Fibroblast of skin of right quadriceps (primary cell): ENCODE measurements at regions not wholly inside any gene's neighbourhood (a gene's known extent, or its start where the extent isn't known, plus 50 kb on each side); places are given as distances from the start of the nearest gene placed in this dataset.

Source experiments
- DNase-seq: peaks from one replicate; pipeline ENCODE4 v3.0.0-alpha.2; 2013

DNA sequence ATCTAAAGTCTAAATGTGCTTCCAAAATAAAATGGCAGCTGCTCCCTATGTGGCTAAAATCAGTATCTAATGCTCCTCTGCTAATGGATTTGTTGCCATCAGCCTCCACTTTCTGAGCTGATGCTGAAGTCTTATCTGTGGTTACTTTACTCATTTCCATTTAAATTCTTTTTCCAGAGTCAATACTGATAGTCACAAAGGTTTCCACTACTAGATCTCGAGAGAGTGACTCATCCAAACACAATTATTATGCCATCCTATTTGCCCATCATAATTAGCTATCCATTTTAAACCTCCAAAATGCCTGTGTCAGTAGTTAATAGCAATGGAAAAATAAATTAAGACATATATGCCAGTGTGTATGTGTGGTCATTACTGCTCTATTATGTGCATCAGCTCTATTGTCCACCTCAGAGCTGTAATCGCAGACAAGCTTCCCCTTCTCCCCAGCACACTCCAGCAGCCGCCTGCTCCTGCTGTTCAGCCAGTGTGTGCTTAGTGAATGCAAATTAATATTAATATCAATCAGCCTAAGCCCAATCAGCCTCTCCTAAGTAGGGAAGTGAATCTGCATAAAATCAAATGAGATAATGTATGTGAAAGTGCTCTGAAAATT, 199.8 kb upstream of the ZIC3 start:
- DNase-seq, result no peak

DNA sequence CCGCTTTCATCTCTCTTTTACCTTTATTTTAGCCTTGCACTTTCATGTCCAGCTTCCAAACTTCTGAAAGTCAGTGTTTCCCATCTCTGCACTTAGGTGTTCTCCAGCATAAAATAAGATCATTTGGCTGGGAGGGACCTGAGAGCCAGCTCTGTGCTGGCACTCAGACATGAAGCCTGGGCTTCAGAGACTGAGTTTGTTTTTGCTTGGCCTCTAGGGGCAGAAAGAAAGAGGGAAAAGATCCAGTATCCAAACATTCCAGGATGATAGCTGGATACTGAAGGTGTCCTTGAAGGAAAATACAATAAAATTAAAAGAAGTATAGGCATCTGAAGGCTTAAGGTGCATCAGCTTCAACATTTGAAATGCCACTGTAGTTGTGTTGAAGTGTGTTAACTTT, 202.4 kb upstream of the ZIC3 start:
- DNase-seq, result no peak

DNA sequence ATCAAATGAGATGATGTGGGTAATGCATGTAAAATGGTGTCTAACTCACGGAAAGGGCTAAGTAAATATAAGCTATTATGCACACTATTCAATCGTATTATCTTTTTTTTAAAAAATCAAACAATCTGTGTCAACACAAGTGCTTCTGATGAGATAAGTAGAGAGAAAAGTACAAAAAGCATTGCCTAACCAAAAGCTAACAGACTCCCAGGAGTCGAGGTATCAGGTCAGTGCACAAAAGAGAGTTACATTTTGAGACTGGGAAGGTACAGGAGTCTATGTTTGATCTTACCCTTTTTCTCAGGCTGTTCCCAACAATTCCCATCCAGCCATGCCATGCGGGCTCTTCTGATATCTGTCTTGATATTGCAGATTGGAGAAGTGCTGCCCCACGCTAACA, 203.3 kb upstream of the ZIC3 start:
- DNase-seq, result no peak

DNA sequence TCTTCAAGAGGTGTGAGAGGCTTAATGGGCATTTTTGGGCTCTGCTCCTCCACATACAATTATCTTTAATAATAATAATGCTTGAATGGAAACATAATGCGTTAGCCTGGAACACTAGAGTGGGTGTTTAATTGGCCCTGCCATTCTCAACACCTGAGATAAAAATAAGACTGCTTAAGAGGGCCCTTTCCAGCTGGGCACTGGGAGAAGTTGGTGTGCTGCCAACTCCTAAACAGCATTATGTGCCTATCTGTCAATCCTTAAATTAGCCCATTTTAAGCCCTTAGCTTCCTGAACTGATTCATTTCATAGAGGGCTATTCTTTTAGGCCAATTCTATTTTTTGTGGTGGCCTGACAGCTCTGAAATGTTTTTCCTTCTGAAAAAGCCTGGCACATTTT, 211.1 kb upstream of the ZIC3 start:
- DNase-seq, result no peak

DNA sequence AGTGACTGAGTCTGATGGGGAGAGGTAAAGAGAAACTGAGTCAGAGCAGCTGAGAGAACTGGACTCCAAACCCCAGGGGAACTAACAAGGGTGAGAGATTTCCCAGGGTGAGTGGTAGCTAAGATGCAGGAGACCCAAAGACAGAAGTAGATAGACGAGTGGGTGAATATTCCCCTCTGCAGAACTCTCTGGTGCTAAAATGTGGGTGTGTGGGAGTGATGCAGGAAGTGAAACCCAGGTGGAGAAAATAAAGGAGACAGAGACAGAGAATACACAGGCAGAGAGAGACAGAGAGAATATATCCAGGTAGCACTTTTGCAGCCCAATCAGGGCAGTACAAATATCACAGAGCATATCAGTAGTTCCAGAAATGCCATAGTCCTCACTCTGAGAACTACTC, 212.5 kb upstream of the ZIC3 start:
- no peak for DNase-seq

DNA sequence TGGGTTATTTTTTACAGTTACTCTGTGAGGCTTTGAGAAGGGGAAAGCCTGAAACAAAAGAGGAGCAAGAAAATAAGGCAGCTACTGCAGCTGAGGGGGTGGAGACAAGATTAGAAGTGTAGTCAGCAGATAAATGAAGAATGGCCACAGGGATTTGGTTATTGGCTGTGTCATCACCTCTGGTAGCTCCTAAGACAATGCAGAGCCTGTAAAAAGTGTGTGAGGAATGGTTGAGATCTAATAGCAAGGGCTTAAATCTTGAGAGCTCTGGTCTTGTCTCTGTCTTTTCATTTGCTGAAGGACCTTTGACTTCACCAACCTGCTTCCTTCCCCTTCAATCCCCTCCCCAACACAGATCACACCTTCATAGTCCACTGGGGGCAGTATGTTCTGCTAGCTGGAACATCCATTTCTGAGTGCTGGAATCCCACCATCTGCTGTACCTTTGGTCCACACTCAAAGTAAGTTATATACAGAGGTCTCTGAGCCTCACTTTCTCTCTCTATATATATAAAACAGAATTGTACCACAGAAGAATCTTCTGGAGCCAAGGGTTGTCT, 213.7 kb upstream of the ZIC3 start:
- no peak for DNase-seq

DNA sequence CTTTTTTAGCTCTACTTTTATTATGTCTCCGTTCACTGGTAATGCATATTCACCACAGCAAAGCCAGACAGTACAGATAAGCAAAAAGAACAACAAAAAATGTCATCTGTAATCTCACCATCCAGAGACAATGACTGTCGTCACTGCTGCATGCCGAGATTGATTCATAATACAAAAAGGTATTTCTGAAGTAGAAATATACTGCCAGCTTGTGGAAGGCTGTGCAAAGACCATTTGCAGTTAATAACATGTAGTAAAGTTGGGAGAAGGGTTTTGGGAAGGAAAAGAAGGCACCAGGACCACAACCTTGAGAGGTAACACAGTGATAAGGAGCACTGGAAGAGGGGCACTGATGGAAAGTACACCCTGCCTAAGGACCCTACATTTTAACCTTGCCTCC, 223.0 kb upstream of the ZIC3 start:
- no peak for DNase-seq

DNA sequence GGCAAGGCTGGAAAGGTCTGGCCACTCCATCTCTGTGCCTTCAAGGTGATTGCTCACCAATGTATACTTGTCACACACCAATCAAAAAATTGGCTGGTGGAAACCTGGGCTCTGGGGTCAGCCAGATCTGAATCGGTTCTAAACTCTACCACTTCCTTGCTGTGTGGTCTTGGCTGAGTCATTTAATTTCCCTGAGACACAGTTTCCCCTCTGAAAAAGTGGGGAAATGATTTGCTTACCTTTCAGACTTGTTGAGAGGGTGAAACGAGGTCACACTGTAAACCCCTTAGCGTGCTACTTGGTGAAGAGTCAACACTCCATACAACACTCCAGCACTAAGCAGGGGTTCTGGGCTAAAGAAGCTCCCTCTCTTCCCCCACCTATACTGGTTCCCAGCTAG, 252.3 kb upstream of the ZIC3 start:
- DNase-seq, result no peak

DNA sequence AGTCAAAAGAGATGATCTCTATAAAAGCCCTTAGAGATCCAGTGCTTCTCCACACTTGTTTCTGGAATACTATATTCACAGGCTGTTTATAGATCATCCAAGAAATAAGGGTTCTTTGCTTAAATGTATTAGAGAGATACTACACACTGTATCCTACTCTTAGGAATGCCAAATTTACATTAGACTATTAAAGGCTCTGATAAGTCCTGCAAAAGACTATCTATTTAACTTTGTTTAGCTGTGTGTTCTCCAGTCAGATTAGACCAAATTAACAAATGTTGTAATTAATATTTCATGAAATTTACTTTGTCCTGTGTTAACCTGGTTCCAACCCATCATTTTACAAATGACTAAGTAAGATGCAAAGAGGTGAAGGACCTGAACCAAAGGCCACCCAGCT, 260.5 kb upstream of the ZIC3 start:
- DNase-seq, result no peak

DNA sequence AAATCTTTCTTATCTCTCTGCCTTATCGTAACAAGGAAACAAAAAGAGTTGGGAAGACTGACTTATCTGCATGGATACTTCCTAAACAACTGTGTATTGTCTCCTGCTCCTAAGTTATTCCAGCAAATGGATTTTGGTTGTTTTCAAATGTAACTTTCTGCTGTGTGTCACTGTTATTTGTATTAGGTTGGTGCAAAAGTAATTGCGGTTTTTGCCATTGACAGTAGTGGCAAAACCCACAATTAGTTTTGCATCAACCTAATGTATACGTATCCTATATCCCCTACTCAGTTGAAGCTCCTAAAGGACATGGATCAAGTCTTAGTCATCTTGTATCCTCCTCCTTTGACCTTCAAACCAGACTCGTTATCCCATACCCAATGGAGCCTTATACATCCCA, 263.4 kb upstream of the GPR101 start:
- DNase-seq, result no peak

DNA sequence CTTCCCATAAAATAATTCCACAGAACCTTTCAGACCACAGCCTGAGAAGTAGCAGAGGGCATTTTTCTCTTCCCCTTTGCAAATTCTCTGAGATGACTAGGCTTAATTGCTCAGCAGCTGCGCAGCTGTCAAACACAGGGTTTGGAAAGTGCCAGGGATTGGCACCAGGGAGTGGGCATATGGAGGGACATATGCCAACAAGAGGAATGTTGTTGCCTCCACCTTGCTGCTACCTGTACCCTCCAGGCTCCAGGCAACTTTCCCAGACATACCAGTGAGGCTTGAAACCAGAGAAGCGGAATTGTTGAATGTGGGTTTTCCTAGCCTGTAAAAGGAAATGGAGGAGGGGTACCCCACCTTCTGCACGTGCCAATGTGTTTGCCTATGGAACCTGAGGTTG, 256.2 kb upstream of the GPR101 start:
- no peak for DNase-seq

DNA sequence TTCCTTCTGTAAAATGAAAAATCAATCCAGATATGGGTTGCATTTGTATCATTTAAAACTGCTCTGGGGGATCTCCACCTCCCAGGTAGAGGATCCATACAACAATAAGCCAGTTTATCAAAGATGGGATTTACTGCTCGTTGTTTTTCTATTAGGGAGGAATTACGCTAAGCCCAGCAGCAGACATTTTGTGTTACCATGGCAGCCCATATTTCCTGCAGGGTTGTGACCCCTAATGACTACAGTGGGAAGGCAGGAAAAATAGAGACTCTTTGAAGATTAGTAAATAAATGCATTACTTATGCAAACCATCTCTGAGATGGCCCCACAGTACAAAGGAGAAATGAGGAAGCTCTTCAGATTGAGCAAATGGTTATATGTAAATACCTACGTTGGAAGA, 253.4 kb upstream of the GPR101 start:
- DNase-seq, result no peak

DNA sequence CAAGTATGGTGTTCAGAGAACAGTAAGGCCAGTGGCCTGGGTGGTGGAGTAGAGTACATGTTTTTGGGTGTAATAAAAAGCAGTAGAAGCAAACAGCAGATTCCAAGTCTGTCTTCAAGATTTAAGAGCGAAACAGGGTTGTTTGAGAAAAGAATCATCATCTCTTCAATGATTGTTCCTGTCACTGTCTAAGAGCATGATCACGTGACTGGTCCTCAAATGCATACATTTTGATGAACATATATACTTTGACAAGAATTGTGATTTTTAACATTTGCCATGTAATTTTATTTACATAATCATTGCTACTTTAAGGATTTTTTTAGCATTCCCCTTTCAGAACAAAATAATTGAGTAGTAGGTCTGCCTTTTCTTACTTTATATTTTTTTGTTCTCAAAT, 252.6 kb upstream of the GPR101 start:
- DNase-seq, result no peak

DNA sequence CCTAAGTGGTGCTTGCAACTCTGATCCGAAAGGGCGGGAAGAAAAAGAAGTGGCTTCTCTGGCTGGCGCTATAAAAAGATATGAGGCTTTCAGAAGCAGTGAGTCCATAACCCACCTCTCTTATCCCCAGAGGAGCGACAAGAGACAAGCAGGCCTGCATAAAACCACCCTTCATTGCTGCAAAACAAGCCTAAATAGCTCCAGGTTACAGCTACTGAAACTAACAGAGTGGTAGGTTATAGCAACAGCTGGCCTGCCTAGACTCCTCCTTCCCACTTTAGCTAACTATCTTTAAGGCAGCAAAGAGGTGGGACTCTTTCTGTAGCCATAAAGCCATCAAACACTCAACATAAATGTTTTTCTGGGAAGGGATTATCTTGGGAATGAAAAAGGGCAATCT, 245.0 kb upstream of the GPR101 start:
- DNase-seq, result no peak

DNA sequence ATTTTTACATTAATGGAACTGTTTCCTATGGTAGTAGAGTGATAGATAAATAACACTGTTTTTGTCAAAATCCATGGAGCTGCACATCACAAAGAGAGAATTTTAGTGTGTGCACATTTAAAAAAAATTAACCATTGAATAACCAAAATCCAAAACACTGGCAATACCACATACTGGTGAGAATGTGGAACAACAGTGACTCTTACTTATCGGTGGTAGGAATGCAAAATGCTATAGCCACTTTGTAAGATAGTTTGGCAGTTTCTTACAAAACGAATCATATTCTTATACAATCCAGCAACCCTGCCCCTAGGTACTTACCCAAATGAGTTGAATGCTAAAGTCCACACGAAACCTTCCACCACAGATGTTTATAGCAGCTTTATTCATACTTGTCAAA, 229.6 kb upstream of the GPR101 start:
- DNase-seq, result no peak

DNA sequence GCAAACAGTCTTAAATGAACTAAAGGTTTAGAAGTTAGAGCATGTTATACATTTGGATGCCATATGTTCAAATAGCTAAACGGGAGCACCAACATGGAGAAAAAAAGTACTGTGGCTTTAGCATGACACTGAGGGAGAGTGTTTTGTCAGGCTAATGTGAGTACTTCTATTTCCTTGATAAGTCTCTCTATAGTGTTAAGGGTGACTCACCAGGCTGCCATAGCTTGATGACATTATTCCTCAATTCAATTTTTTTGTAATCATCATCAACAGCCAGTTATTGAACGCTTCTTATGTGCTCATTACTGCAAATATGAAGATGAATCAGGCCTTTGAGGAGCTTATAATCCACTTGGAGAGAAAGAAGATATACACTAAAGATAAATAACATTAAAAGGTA, 211.4 kb upstream of the GPR101 start:
- DNase-seq, result no peak

DNA sequence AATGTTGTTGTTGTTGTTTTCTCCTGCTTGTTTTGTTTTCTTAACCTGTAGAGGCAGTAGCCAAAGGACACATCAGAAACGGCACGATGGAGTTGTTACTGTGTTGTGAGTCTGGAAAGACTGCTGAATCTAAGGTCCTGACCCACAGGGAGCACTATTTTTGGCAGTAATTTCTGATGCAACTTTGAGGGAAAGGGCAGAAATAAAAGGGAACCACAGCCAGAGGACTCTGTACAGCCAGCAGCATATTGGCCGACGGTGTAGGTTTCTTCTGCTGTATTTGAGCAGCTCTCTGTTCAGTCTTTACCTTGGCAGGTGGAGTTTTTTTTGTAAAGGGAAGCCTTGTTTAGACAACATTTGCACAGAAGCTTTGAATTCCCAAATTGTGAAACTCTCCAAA, 203.0 kb upstream of the GPR101 start:
- no peak for DNase-seq

DNA sequence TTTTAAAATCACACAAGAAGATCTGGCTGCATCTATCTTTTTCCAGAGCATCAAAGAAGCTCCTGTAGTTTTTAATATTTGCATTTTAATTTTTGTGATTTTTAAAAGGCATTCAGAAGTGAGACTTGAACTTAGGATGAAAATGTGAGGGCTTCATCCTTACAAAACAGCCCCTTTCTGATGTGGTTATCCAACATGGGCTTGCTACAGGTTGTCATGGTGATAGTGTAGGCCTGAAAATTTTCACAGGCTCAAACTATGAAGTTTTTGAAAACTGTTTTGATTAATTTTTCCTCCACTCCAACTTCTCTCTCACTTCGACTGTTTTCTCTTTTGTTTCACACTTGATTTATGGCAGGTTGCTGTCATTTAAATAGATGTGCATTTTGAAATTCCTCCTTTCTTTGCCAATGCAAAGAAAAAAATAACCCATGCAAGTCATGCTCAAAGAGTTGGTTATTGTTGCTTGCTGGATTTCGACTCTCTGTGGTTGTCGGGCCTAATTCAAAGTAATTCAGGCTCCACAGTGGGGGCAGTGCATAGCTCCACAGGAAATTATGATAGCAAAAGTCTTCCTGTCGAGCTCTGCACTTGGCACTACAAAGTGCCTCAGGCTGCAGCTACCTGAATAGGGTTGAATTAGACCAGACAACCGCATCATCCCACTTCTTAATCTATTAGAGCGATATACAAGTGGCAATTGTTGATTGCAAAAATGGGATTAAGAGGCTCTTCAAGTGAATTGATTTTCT, 201.0 kb upstream of the GPR101 start:
- DNase-seq, result no peak

DNA sequence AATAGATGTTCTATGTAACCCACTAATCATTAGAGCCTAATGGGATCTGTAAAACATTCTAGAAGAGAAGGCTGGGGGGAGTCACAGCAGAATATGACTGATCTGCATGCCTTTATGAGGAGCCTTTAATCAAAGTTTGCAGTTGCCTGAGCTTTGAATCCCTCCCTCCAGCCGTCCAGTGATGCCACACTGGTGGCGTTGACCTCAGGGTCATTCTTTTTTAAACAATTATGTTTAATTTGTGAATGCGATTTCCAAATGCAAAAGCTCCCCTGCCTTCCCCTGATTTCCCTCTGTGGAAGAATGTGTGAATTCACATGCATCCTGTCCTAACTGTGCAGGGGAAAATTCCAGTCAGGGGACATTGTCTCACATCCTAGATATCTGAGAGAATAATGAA, 199.7 kb upstream of the GPR101 start:
- no peak for DNase-seq

DNA sequence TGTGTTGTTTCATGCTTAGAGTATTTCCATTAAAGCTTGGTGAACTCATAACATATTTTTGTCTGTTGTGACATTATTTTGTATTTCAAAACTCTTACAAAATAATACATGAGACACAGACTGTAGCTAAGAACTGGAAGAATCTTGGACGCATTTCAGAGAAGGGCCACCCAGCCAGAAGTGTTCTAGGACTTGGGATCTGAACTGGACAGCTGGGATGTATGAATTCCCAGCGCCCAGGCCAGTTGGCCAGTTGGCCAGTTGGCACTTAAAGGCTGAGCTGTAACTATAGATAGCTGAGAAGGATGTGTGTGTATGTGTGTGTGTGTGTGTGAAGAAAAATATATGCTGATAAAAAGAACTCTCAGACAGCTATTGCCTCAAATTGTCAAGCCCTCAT, 193.4 kb upstream of the GPR101 start:
- no peak for DNase-seq

DNA sequence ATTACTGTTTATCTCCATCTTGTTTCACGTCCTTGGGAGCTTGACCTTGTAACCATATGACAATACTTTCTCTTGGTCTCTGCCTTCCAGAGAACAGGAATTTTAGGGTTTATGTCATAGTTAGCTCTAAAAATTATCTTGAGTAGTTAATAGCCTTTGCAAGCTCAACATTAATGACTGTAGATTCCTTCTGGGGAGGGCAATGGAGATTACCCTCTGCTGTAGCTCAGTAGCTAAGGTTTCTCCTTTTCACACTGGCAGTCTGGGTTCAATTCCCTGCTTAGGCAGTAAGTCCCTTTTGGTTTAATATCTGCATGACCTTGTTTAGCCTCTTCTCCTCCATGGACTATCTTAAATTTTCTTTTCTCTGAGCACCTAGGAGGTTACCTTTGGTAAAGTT, 181.7 kb upstream of the GPR101 start:
- DNase-seq, result no peak

DNA sequence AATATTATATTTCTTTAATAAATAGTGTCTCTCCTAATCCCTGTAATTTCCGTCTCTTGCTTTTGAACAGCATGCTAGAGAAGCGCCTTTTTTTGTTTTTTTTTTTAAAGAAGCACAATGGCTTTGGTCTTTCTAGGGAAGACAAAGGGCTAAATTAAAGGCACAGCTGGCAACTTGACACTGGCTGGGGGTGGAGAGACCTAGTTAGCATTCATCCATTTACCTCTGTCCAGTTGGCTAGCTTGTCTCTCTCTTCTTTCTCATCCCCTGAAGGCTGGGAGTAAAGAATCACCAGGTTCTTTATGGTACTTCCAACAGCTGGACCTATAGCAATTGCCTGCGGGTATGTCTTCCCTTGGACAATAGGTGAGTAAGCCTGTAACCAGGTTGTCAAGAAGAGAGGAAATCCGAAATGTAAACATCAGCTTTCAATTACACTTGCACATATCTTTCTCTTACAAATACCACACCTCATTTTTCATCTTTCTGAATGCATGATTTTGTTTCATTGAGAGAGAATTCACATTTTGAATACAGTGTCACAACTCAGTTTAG, 178.4 kb upstream of the GPR101 start:
- DNase-seq, result no peak

DNA sequence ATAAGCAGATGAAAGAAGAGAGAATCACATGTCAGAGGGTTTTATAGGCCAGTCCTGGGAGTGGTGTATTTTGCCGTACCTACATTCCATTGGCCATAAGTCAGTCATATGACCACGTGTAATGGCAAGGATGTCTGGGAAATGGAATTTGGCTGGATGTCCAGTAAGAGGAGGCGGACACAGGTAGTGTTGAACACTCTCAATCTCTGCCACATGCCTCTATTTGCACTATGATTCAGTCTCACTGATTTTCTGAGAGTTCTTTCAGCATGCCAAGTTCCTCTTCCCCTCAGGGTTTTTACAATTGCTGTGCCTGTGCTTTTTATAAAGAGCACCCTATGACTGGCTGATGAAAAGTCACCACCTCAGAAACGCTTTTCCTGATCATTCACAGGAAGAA, 164.2 kb upstream of the GPR101 start:
- no peak for DNase-seq

DNA sequence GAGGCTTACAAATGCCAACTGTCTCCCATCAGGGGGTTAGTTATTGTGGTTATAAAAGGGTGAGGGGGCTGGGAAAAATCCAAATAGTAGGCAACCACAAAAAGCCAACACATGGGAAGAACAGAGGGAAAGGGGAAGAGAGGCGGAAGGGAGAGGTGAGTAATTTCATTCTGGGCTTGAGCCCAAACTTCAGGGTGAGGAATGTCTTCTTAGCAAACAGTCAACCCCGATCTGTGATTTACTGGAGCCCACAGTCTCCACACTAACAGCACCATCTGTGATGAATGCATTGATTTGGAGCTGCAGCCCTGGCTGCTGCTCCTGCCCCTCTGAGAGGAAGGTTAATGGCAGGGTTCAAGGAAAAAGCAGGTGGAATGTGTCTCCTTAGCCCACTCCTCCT, 162.2 kb upstream of the GPR101 start:
- peak; percentile 11 for DNase-seq

DNA sequence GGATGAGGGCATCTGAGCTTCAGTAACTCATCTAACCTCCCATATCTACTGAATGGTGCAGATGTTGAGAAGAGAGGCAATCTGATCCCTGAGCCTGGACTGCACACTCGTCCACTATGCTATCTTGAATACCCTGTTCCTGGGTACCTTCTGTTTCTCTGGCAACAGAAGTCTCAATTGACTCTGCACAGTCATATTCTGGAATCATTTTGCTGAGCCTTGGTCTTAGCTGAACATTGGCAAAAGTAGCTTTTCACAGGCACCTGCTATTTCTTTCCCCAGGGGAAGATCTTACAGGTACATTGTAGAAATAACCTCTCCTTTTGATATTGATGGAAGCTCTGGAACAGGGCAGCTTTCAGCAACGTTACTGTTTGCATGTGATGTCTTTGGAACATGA, 161.5 kb upstream of the GPR101 start:
- no peak for DNase-seq
